ENCODE measurements at regions not wholly inside any gene's neighbourhood (a gene's known extent, or its start where the extent isn't known, plus 50 kb on each side); places are given as distances from the start of the nearest gene placed in this dataset.

GRCh38 chr6:111936718-111937117 lies 63.5 kb upstream of the FYN start:
- Mint-ChIP-seq H3K4me3 (no peak overlapping the region), H3K36me3 (ENCODE audit: insufficient read depth in 1 of 3, low read depth in 3 of 3) (peaks cover 6 to 12% (median 11%) of the 10 kb centered on the region in 3 experiments; a peak in 6 of 7 replicates), H3K9me3 (peaks cover 10 to 16% of the 10 kb centered on the region in 2 experiments), H3K4me1 (peaks cover 13 to 14% of the 10 kb centered on the region in 2 experiments), H3K27me3 (ENCODE audit: low read depth) (peaks cover 7% of the 10 kb centered on the region), H3K27ac (no peak overlapping the region)
- Histone ChIP-seq H2BK5ac (ENCODE audit: insufficient read length, low read length) (no peak overlapping the region), H3K79me2 (ENCODE audit: insufficient read depth, low read length) (no peaks in the 10 kb centered on the region; the same call in 1 of the 2 replicates), H4K5ac (ENCODE audit: insufficient read length, low read depth, low read length) (no peak overlapping the region), H2BK15ac (ENCODE audit: low read depth, low read length) (no peak overlapping the region), H3K9me3 (ENCODE audit: control insufficient read depth, low read depth, low read length) (no peaks in the 10 kb centered on the region), H3K27me3 (ENCODE audit: insufficient read depth, low read length) (no peaks in the 10 kb centered on the region), H3K9ac (ENCODE audit: extremely low read depth, insufficient read length, low read length) (no peak overlapping the region), H3K4ac (ENCODE audit: low read depth, low read length) (no peak overlapping the region), H3T11ph (ENCODE audit: low read length) (no peak overlapping the region), H2AK5ac (ENCODE audit: insufficient read length, low read length) (no peak overlapping the region), H3K27ac (ENCODE audit: insufficient read length, low read depth, low read length) (no peak overlapping the region), H4K91ac (ENCODE audit: insufficient read length, low read depth, low read length) (no peak overlapping the region), H2BK12ac (ENCODE audit: insufficient read length, low read depth, low read length) (no peak overlapping the region), H4K8ac (replicated peaks; ENCODE audit: insufficient read length, low read depth, low read length) (no peak overlapping the region), H3K4me2 (ENCODE audit: insufficient read depth, insufficient read length, low read length) (no peak overlapping the region), H3K56ac (ENCODE audit: insufficient read length, low read depth, low read length) (no peak overlapping the region), H2BK20ac (ENCODE audit: low read depth, low read length, poor library complexity, severe bottlenecking) (no peak overlapping the region), H3K18ac (ENCODE audit: insufficient read length, low read depth, low read length) (no peak overlapping the region), H3K23me2 (ENCODE audit: insufficient read length, low read depth, low read length, poor library complexity, severe bottlenecking) (no peaks in the 10 kb centered on the region), H3K14ac (ENCODE audit: insufficient read depth, low read length) (no peak overlapping the region), H4K20me1 (ENCODE audit: control insufficient read depth, insufficient read depth, insufficient read length) (no peaks in the 10 kb centered on the region), H3K79me1 (ENCODE audit: insufficient read depth, low read depth, low read length, poor library complexity, severe bottlenecking) (no peaks in the 10 kb centered on the region), H2BK120ac (ENCODE audit: low read depth, low read length, poor library complexity, severe bottlenecking) (no peak overlapping the region), H2AFZ (ENCODE audit: low read length) (no peak overlapping the region), H3K4me1 (ENCODE audit: insufficient read depth, low read length) (no peaks in the 10 kb centered on the region), H3K23ac (ENCODE audit: insufficient read length, low read depth, low read length) (no peak overlapping the region)
- no peak for TF ChIP-seq CTCF (conservative IDR thresholded peaks at IDR 0.05)
- no peak for DNase-seq

Measured in H9 (cell line).